H1 (cell line): ENCODE measurements at regions not wholly inside any gene's neighbourhood (a gene's known extent, or its start where the extent isn't known, plus 50 kb on each side); places are given as distances from the start of the nearest gene placed in this dataset.

Source experiments
- BACH1 ChIP-seq: IDR thresholded peaks from 2 replicates; pipeline ENCODE4 v1.6.1; 2012; ENCODE audit warnings: low read length, improper control_type of control experiment
- BRCA1 ChIP-seq: IDR thresholded peaks from 2 replicates; pipeline ENCODE4 v1.6.1; 2012; ENCODE audit warnings: low read depth, low read length, improper control_type of control experiment
- CREB1 ChIP-seq: IDR thresholded peaks from 2 replicates; pipeline ENCODE4 v1.6.1; 2012; ENCODE audit warnings: inconsistent platforms
- EP300 ChIP-seq, 2 experiments: IDR thresholded peaks; 1 replicate in 1 of 2; 2 replicates in 1 of 2; pipeline ENCODE4 v1.6.1; 2011 to 2012; ENCODE audit warnings: low read depth in 2 of 2, low read length in 2 of 2, mild to moderate bottlenecking in 2 of 2, borderline replicate concordance in 1 of 2, inconsistent platforms in 1 of 2, moderate library complexity in 1 of 2
- FOSL1 ChIP-seq: IDR thresholded peaks from 2 replicates; pipeline ENCODE4 v1.6.1; 2011; ENCODE audit warnings: mild to moderate bottlenecking, low read depth, low read length, moderate library complexity; ENCODE audit not compliant: insufficient read depth
- GTF2F1 ChIP-seq: IDR thresholded peaks from 2 replicates; pipeline ENCODE4 v1.6.1; 2012; ENCODE audit warnings: low read depth, low read length, improper control_type of control experiment, borderline replicate concordance
- JUN ChIP-seq: IDR thresholded peaks from 2 replicates; pipeline ENCODE4 v1.6.1; 2011; ENCODE audit warnings: low read depth, mild to moderate bottlenecking, improper control_type of control experiment, low read length
- KDM1A ChIP-seq: fragments of 200-600, 300-600 bp; sonication (generic); IDR thresholded peaks from 2 replicates; pipeline ENCODE4 v1.7.1; 2016; ENCODE audit warnings: mild to moderate bottlenecking, low read length, borderline replicate concordance
- NRF1 ChIP-seq: IDR thresholded peaks from 2 replicates; pipeline ENCODE4 v1.6.1; 2011; ENCODE audit warnings: mild to moderate bottlenecking, low read depth, low read length, improper control_type of control experiment
- RAD21 ChIP-seq, 2 experiments: IDR thresholded peaks in 1 of 2; conservative IDR thresholded peaks in 1 of 2; 2 replicates each; pipeline ENCODE4 v1.6.1; 2011; ENCODE audit warnings: low read depth in 2 of 2, low read length in 2 of 2, improper control_type of control experiment in 1 of 2, inconsistent platforms in 1 of 2, mild to moderate bottlenecking in 1 of 2, moderate library complexity in 1 of 2
- RFX5 ChIP-seq: IDR thresholded peaks from 2 replicates; pipeline ENCODE4 v1.6.1; 2011; ENCODE audit warnings: low read depth, low read length, improper control_type of control experiment, borderline replicate concordance
- SAP30 ChIP-seq: fragments of 300-600 bp; sonication (generic); IDR thresholded peaks from 2 replicates; pipeline ENCODE4 v1.7.1; 2012; ENCODE audit warnings: low read length, moderate library complexity, mild to moderate bottlenecking, inconsistent platforms; ENCODE audit not compliant: insufficient read depth, insufficient replicate concordance
- SIRT6 ChIP-seq: IDR thresholded peaks from one replicate; pipeline ENCODE4 v1.7.1; 2012; ENCODE audit warnings: low read length, inconsistent platforms
- SIX5 ChIP-seq: IDR thresholded peaks from 2 replicates; pipeline ENCODE4 v1.6.1; 2011; ENCODE audit warnings: mild to moderate bottlenecking, low read depth, low read length
- SP1 ChIP-seq: IDR thresholded peaks from 2 replicates; pipeline ENCODE4 v1.6.1; 2011; ENCODE audit warnings: low read depth, low read length
- TAF7 ChIP-seq: optimal IDR thresholded peaks from 2 replicates; pipeline ENCODE3; 2011; ENCODE audit warnings: low read depth, mild to moderate bottlenecking, inconsistent platforms, low read length, moderate library complexity, borderline replicate concordance
- TBP ChIP-seq: IDR thresholded peaks from 2 replicates; pipeline ENCODE4 v1.6.1; 2011; ENCODE audit warnings: low read depth, low read length, improper control_type of control experiment
- ZNF274 ChIP-seq: IDR thresholded peaks from 2 replicates; pipeline ENCODE4 v1.7.0; 2012; ENCODE audit warnings: low read length, borderline replicate concordance; ENCODE audit errors: extremely low read depth
- TF ChIP-seq, protein P1 (sequence below): IDR thresholded peaks from 2 replicates; pipeline ENCODE4 v1.6.1; 2012; ENCODE audit warnings: low read length, inconsistent platforms

DNA sequence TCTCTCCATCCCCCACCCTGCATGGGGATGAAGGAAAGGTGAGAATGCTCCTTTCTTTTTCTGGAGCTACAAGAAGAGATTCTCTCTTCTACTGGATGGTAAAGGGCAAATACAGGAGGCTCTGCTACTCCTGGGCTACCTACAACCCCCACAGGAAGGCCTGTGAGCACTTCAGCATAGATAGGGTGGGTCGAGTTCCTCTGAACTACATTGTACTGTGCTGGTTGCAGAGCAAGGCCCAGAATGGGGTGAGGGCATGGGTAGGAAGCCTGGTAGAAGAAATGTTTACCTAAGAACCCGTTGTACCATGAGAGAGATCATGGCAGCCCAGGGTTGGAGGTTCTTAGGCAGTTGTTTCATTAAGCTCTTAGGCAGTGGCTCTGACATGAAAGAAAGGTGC is 510.4 kb downstream of the MID1IP1 start (continued):
- no peak for TF ChIP-seq KDM1A
- TF ChIP-seq TBP: no peak
- no peak for TF ChIP-seq SAP30
- no peak for TF ChIP-seq RAD21 (IDR thresholded peaks at IDR 0.05 in 1 of 2, conservative IDR thresholded peaks at IDR 0.05 in 1 of 2; ENCODE audit: low read depth in 2 of 2, low read length in 2 of 2)
- no peak for TF ChIP-seq CREB1
- no peak for TF ChIP-seq BACH1
- TF ChIP-seq SIRT6: no peak
- TF ChIP-seq NRF1: no peak
- no peak for TF ChIP-seq SIX5
- TF ChIP-seq, protein P1, sequence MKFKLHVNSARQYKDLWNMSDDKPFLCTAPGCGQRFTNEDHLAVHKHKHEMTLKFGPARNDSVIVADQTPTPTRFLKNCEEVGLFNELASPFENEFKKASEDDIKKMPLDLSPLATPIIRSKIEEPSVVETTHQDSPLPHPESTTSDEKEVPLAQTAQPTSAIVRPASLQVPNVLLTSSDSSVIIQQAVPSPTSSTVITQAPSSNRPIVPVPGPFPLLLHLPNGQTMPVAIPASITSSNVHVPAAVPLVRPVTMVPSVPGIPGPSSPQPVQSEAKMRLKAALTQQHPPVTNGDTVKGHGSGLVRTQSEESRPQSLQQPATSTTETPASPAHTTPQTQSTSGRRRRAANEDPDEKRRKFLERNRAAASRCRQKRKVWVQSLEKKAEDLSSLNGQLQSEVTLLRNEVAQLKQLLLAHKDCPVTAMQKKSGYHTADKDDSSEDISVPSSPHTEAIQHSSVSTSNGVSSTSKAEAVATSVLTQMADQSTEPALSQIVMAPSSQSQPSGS: no peak
- TF ChIP-seq JUN: no peak
- no peak for TF ChIP-seq GTF2F1
- TF ChIP-seq FOSL1: no peak
- no peak for TF ChIP-seq TAF7
- no peak for TF ChIP-seq ZNF274
- TF ChIP-seq BRCA1: no peak
- no peak for TF ChIP-seq EP300 (IDR thresholded peaks at IDR 0.05; ENCODE audit: borderline replicate concordance in 1 of 2, low read depth in 2 of 2, low read length in 2 of 2)
- no peak for TF ChIP-seq SP1
- TF ChIP-seq RFX5: no peak
- TF ChIP-seq, all 59 proteins: peak for 0
